NCI-H345 treated with DMSO at 0.1 percent for 48 hours (cell line): ENCODE measurements at regions not wholly inside any gene's neighbourhood (a gene's known extent, or its start where the extent isn't known, plus 50 kb on each side); places are given as distances from the start of the nearest gene placed in this dataset.
"Not testable (repeated sequence)": the region's sequence is repeated elsewhere in the genome, so short reads cannot be mapped to it uniquely, and the experiment has no call there.

Experiments
- DNase-seq: peaks from one replicate; lab custom pipeline; 2025; ENCODE audit not compliant: unreplicated experiment; lab: John Stamatoyannopoulos, UW

- DNase-seq, result no peak
These were observed 597.3 kb upstream of the CLINT1 start for GRCh38 chr5:158456241-158456640.

- no peak for DNase-seq
These were observed 593.2 kb upstream of the CLINT1 start for GRCh38 chr5:158451993-158452672.

- DNase-seq, result no peak
These were observed 592.5 kb upstream of the CLINT1 start for GRCh38 chr5:158451203-158451992.

GRCh38 chr5:158450751-158451171 lies 591.8 kb upstream of the CLINT1 start:
- DNase-seq, result no peak

- not testable (repeated sequence) for DNase-seq
These were observed 587.8 kb upstream of the CLINT1 start for GRCh38 chr5:158446761-158447160.

GRCh38 chr5:158439204-158439603 lies 580.3 kb upstream of the CLINT1 start:
- DNase-seq, result not testable (repeated sequence)

GRCh38 chr5:158436271-158437065 lies 577.5 kb upstream of the CLINT1 start:
- no peak for DNase-seq

- DNase-seq, result no peak
These were observed 576.2 kb upstream of the CLINT1 start for GRCh38 chr5:158435161-158435616.

- no peak for DNase-seq
These were observed 575.8 kb upstream of the CLINT1 start for GRCh38 chr5:158434749-158435148.

GRCh38 chr5:158433634-158434033 lies 574.7 kb upstream of the CLINT1 start:
- DNase-seq, result no peak

GRCh38 chr5:158431369-158432029 lies 572.6 kb upstream of the CLINT1 start:
- no peak for DNase-seq

- no peak for DNase-seq
These were observed 571.8 kb upstream of the CLINT1 start for GRCh38 chr5:158430798-158431167.

- DNase-seq, result no peak
These were observed 571.3 kb upstream of the CLINT1 start for GRCh38 chr5:158430166-158430797.

GRCh38 chr5:158429564-158429963 lies 570.6 kb upstream of the CLINT1 start:
- DNase-seq, result no peak

- no peak for DNase-seq
These were observed 564.8 kb upstream of the CLINT1 start for GRCh38 chr5:158423623-158424200.

- DNase-seq, result no peak
These were observed 563.9 kb upstream of the CLINT1 start for GRCh38 chr5:158422653-158423515.

- DNase-seq, result no peak
These were observed 562.4 kb upstream of the CLINT1 start for GRCh38 chr5:158421319-158421718.

- DNase-seq, result no peak
These were observed 560.2 kb upstream of the CLINT1 start for GRCh38 chr5:158419186-158419585.

GRCh38 chr5:158414780-158415179 lies 555.8 kb upstream of the CLINT1 start:
- no peak for DNase-seq
